ENCODE measurements at regions not wholly inside any gene's neighbourhood (a gene's known extent, or its start where the extent isn't known, plus 50 kb on each side); places are given as distances from the start of the nearest gene placed in this dataset.

GRCh38 chr16:56042416-56042815 is 148.9 kb upstream of the GNAO1 start:
- TF ChIP-seq CTCF (IDR thresholded peaks at IDR 0.05) (no peak), POLR2A (IDR thresholded peaks at IDR 0.05) (no peak)

Measured in ovary (tissue), 3 donors.